WTC11 (cell line): ENCODE measurements at regions not wholly inside any gene's neighbourhood (a gene's known extent, or its start where the extent isn't known, plus 50 kb on each side); places are given as distances from the start of the nearest gene placed in this dataset.

Experiments
- ATAC-seq: fragments of 200-7000 bp; cut with Tn5 transposase; 2 replicates; pipeline ENCODE4 v1.10.0; 2021; ENCODE audit warnings: mild to moderate bottlenecking, moderate library complexity
- CTCF ChIA-PET: fragments of 300-600 bp; sonication (Branson Sonifier 250); formaldehyde crosslinking; loops from one replicate; lab custom pipeline; 2021; ENCODE audit warnings: antibody characterized with exemption; lab: Charles Lee
- POLR2A ChIA-PET: fragments of 350-600 bp; sonication (Branson Sonifier 250); formaldehyde crosslinking; loops from one replicate; lab custom pipeline; 2021; ENCODE audit warnings: antibody characterized with exemption; lab: Charles Lee
- DNase-seq: peaks from one replicate; pipeline ENCODE4 v3.0.0; 2021; ENCODE audit warnings: low spot score
- H3K27ac Mint-ChIP-seq: 2 replicates; pipeline ENCODE4 v1.8.0; 2021; ENCODE audit warnings: mixed read lengths
- H3K27me3 Mint-ChIP-seq: 2 replicates; pipeline ENCODE4 v1.8.0; 2021; ENCODE audit warnings: low read depth, mild to moderate bottlenecking, moderate library complexity, mixed read lengths
- H3K36me3 Mint-ChIP-seq: 2 replicates; pipeline ENCODE4 v1.8.0; 2021; ENCODE audit warnings: mixed read lengths
- H3K4me1 Mint-ChIP-seq: 2 replicates; pipeline ENCODE4 v1.8.0; 2022; ENCODE audit warnings: mixed read lengths
- H3K4me3 Mint-ChIP-seq: 2 replicates; pipeline ENCODE4 v1.8.0; 2021; ENCODE audit warnings: mild to moderate bottlenecking, moderate library complexity, mixed read lengths
- H3K9me3 Mint-ChIP-seq: 2 replicates; pipeline ENCODE4 v1.8.0; 2021; ENCODE audit warnings: mixed read lengths
- ESRRA ChIP-seq: sonication (generic); formaldehyde crosslinking; IDR thresholded peaks from 2 replicates; pipeline ENCODE4 v1.8.1; 2022; ENCODE audit warnings: mild to moderate bottlenecking, missing genetic modification reagents, borderline replicate concordance
- IRF2 ChIP-seq: sonication (generic); formaldehyde crosslinking; IDR thresholded peaks from 2 replicates; pipeline ENCODE4 v1.8.0; 2022; ENCODE audit warnings: low read depth, missing genetic modification reagents, borderline replicate concordance
- NFATC4 ChIP-seq: fragments of 250-450 bp; sonication (Bioruptor Pico); IDR thresholded peaks from 2 replicates; pipeline ENCODE4 v1.9.0; 2021; ENCODE audit warnings: mild to moderate bottlenecking
- NFE2L1 ChIP-seq: sonication (generic); formaldehyde crosslinking; IDR thresholded peaks from 2 replicates; pipeline ENCODE4 v1.8.1; 2023; ENCODE audit warnings: missing genetic modification reagents
- NR1H2 ChIP-seq: sonication (generic); formaldehyde crosslinking; IDR thresholded peaks from 2 replicates; pipeline ENCODE4 v1.9.0; 2021; ENCODE audit warnings: mild to moderate bottlenecking, moderate library complexity, missing genetic modification reagents
- NR3C1 ChIP-seq: sonication (generic); formaldehyde crosslinking; conservative IDR thresholded peaks from 2 replicates; pipeline ENCODE4 v1.8.1; 2023; ENCODE audit warnings: low read depth, mild to moderate bottlenecking, missing genetic modification reagents
- RORB ChIP-seq: fragments of 250-450 bp; sonication (Bioruptor Pico); IDR thresholded peaks from 2 replicates; pipeline ENCODE4 v1.9.0; 2021; ENCODE audit warnings: mild to moderate bottlenecking
- SP1 ChIP-seq: sonication (generic); formaldehyde crosslinking; conservative IDR thresholded peaks from 2 replicates; pipeline ENCODE4 v1.8.1; 2022; ENCODE audit warnings: missing genetic modification reagents
- ZBTB21 ChIP-seq: sonication (generic); formaldehyde crosslinking; IDR thresholded peaks from 2 replicates; pipeline ENCODE4 v1.8.1; 2023; ENCODE audit warnings: mild to moderate bottlenecking, missing genetic modification reagents, borderline replicate concordance
- ZNF232 ChIP-seq: sonication (generic); formaldehyde crosslinking; IDR thresholded peaks from 2 replicates; pipeline ENCODE4 v1.8.0; 2022; ENCODE audit warnings: mild to moderate bottlenecking, missing genetic modification reagents
- TF ChIP-seq, protein P1 (sequence below): sonication (generic); formaldehyde crosslinking; IDR thresholded peaks from 2 replicates; pipeline ENCODE4 v1.8.1; 2023; ENCODE audit warnings: mild to moderate bottlenecking, missing genetic modification reagents, moderate library complexity
- TF ChIP-seq, protein P2 (sequence below): fragments of 250-450 bp; sonication (Bioruptor Pico); IDR thresholded peaks from 2 replicates; pipeline ENCODE4 v2.1.2; 2022; ENCODE audit warnings: mild to moderate bottlenecking, moderate library complexity
- TF ChIP-seq, protein P3 (sequence below): sonication (generic); formaldehyde crosslinking; IDR thresholded peaks from 2 replicates; pipeline ENCODE4 v1.8.1; 2022; ENCODE audit warnings: mild to moderate bottlenecking, moderate library complexity, missing genetic modification reagents
- TF ChIP-seq, protein P4 (sequence below): sonication (generic); formaldehyde crosslinking; IDR thresholded peaks from 2 replicates; pipeline ENCODE4 v1.8.1; 2022; ENCODE audit warnings: mild to moderate bottlenecking, missing genetic modification reagents, moderate library complexity, borderline replicate concordance
- TF ChIP-seq, protein P5 (sequence below): fragments of 250-450 bp; sonication (Bioruptor Pico); IDR thresholded peaks from 2 replicates; pipeline ENCODE4 v1.9.0; 2021; ENCODE audit warnings: mild to moderate bottlenecking
- TF ChIP-seq, protein P6 (sequence below): sonication (generic); formaldehyde crosslinking; IDR thresholded peaks from 2 replicates; pipeline ENCODE4 v1.8.0; 2023; ENCODE audit warnings: mild to moderate bottlenecking, missing genetic modification reagents
- TF ChIP-seq, protein P7 (sequence below): sonication (generic); formaldehyde crosslinking; IDR thresholded peaks from 2 replicates; pipeline ENCODE4 v1.8.0; 2022; ENCODE audit warnings: mild to moderate bottlenecking, missing genetic modification reagents

GRCh38 chr5:30850866-30851265 is 342.6 kb upstream of the CDH6 start:
- no peaks in the 10 kb centered on the region for H3K27me3 Mint-ChIP-seq
- ChIA-PET POLR2A (no interaction called here), CTCF (no interaction called here)
- H3K4me3 Mint-ChIP-seq, result no peak overlapping the region
- no peaks in the 10 kb centered on the region for H3K36me3 Mint-ChIP-seq
- DNase-seq (no peak), ATAC-seq (no peak)
- H3K9me3 Mint-ChIP-seq, result no peaks in the 10 kb centered on the region
- peaks cover 11% of the 10 kb centered on the region for H3K4me1 Mint-ChIP-seq
- H3K27ac Mint-ChIP-seq, result no peak overlapping the region
- TF ChIP-seq, protein P1, sequence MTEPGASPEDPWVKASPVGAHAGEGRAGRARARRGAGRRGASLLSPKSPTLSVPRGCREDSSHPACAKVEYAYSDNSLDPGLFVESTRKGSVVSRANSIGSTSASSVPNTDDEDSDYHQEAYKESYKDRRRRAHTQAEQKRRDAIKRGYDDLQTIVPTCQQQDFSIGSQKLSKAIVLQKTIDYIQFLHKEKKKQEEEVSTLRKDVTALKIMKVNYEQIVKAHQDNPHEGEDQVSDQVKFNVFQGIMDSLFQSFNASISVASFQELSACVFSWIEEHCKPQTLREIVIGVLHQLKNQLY, result no peak
- TF ChIP-seq, protein P2, sequence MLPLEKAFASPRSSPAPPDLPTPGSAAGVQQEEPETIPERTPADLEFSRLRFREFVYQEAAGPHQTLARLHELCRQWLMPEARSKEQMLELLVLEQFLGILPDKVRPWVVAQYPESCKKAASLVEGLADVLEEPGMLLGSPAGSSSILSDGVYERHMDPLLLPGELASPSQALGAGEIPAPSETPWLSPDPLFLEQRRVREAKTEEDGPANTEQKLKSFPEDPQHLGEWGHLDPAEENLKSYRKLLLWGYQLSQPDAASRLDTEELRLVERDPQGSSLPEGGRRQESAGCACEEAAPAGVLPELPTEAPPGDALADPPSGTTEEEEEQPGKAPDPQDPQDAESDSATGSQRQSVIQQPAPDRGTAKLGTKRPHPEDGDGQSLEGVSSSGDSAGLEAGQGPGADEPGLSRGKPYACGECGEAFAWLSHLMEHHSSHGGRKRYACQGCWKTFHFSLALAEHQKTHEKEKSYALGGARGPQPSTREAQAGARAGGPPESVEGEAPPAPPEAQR, result no peak
- TF ChIP-seq, protein P3, sequence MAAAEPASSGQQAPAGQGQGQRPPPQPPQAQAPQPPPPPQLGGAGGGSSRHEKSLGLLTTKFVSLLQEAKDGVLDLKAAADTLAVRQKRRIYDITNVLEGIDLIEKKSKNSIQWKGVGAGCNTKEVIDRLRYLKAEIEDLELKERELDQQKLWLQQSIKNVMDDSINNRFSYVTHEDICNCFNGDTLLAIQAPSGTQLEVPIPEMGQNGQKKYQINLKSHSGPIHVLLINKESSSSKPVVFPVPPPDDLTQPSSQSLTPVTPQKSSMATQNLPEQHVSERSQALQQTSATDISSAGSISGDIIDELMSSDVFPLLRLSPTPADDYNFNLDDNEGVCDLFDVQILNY, result no peak
- no peak for TF ChIP-seq NR1H2 (CRISPR knock-in tag)
- TF ChIP-seq NR3C1 (CRISPR knock-in tag), result no peak
- TF ChIP-seq NFATC4, result no peak
- no peak for TF ChIP-seq NFE2L1
- TF ChIP-seq, protein P4, sequence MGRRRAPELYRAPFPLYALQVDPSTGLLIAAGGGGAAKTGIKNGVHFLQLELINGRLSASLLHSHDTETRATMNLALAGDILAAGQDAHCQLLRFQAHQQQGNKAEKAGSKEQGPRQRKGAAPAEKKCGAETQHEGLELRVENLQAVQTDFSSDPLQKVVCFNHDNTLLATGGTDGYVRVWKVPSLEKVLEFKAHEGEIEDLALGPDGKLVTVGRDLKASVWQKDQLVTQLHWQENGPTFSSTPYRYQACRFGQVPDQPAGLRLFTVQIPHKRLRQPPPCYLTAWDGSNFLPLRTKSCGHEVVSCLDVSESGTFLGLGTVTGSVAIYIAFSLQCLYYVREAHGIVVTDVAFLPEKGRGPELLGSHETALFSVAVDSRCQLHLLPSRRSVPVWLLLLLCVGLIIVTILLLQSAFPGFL, result no peak
- no peak for TF ChIP-seq ZNF232
- TF ChIP-seq, protein P5, sequence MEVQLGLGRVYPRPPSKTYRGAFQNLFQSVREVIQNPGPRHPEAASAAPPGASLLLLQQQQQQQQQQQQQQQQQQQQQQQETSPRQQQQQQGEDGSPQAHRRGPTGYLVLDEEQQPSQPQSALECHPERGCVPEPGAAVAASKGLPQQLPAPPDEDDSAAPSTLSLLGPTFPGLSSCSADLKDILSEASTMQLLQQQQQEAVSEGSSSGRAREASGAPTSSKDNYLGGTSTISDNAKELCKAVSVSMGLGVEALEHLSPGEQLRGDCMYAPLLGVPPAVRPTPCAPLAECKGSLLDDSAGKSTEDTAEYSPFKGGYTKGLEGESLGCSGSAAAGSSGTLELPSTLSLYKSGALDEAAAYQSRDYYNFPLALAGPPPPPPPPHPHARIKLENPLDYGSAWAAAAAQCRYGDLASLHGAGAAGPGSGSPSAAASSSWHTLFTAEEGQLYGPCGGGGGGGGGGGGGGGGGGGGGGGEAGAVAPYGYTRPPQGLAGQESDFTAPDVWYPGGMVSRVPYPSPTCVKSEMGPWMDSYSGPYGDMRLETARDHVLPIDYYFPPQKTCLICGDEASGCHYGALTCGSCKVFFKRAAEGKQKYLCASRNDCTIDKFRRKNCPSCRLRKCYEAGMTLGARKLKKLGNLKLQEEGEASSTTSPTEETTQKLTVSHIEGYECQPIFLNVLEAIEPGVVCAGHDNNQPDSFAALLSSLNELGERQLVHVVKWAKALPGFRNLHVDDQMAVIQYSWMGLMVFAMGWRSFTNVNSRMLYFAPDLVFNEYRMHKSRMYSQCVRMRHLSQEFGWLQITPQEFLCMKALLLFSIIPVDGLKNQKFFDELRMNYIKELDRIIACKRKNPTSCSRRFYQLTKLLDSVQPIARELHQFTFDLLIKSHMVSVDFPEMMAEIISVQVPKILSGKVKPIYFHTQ (CRISPR knock-in tag), result no peak
- TF ChIP-seq, protein P6, sequence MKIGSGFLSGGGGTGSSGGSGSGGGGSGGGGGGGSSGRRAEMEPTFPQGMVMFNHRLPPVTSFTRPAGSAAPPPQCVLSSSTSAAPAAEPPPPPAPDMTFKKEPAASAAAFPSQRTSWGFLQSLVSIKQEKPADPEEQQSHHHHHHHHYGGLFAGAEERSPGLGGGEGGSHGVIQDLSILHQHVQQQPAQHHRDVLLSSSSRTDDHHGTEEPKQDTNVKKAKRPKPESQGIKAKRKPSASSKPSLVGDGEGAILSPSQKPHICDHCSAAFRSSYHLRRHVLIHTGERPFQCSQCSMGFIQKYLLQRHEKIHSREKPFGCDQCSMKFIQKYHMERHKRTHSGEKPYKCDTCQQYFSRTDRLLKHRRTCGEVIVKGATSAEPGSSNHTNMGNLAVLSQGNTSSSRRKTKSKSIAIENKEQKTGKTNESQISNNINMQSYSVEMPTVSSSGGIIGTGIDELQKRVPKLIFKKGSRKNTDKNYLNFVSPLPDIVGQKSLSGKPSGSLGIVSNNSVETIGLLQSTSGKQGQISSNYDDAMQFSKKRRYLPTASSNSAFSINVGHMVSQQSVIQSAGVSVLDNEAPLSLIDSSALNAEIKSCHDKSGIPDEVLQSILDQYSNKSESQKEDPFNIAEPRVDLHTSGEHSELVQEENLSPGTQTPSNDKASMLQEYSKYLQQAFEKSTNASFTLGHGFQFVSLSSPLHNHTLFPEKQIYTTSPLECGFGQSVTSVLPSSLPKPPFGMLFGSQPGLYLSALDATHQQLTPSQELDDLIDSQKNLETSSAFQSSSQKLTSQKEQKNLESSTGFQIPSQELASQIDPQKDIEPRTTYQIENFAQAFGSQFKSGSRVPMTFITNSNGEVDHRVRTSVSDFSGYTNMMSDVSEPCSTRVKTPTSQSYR (CRISPR knock-in tag), result no peak
- TF ChIP-seq RORB (CRISPR knock-in tag), result no peak
- TF ChIP-seq SP1 (CRISPR knock-in tag), result no peak

- ATAC-seq, result no peak
- H3K4me3 Mint-ChIP-seq, result no peak overlapping the region
- CTCF ChIA-PET, result interaction anchor here (0.8 kb wide), 1 partner anchor 336 kb away, joined by 3 read pairs; no protein-coding TSS in a partner anchor
These were observed 343.4 kb upstream of the CDH6 start for GRCh38 chr5:30849931-30850710.

More at GRCh38 chr5:30849931-30850710, 343.4 kb upstream of the CDH6 start:
- no peak for DNase-seq
- POLR2A ChIA-PET, result no interaction called here
- no peaks in the 10 kb centered on the region for H3K27me3 Mint-ChIP-seq
- TF ChIP-seq IRF2 (CRISPR knock-in tag) (no peak), ESRRA (CRISPR knock-in tag) (no peak), NR1H2 (CRISPR knock-in tag) (no peak), ZBTB21 (CRISPR knock-in tag) (no peak)
- TF ChIP-seq, protein P7, sequence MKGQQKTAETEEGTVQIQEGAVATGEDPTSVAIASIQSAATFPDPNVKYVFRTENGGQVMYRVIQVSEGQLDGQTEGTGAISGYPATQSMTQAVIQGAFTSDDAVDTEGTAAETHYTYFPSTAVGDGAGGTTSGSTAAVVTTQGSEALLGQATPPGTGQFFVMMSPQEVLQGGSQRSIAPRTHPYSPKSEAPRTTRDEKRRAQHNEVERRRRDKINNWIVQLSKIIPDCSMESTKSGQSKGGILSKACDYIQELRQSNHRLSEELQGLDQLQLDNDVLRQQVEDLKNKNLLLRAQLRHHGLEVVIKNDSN (CRISPR knock-in tag), result no peak
- H3K9me3 Mint-ChIP-seq, result no peaks in the 10 kb centered on the region
- peaks cover 18% of the 10 kb centered on the region for H3K4me1 Mint-ChIP-seq
- no peaks in the 10 kb centered on the region for H3K36me3 Mint-ChIP-seq
- no peak overlapping the region for H3K27ac Mint-ChIP-seq
